Right lobe of liver (tissue), 6 donors: ENCODE measurements at regions not wholly inside any gene's neighbourhood (a gene's known extent, or its start where the extent isn't known, plus 50 kb on each side); places are given as distances from the start of the nearest gene placed in this dataset.
A peak's percentile ranks its signal among the peaks of the same experiment; 100 is the strongest.

Experiments used
- ATAC-seq, 4 donors: fragments of 200-7000 bp; cut with Tn5 transposase; one replicate each; pipeline ENCODE4 v1.9.1; 2020; ENCODE audit warnings: mild to moderate bottlenecking in 4 of 4, moderate library complexity in 4 of 4
- DNase-seq, 3 donors: peaks; one replicate each; pipeline ENCODE4 v3.0.0-alpha.2; 2020
- H3K27ac ChIP-seq, 3 donors: fragments of 200-600 bp; one replicate each; pipeline ENCODE4 v1.8.0; 2022
- H3K27me3 ChIP-seq, 2 donors: fragments of 200-600 bp; one replicate each; pipeline ENCODE4 v1.8.0; 2022
- H3K36me3 ChIP-seq, 4 donors: fragments of 200-600 bp; sonication (generic) in 1 of 4; one replicate each; pipeline versions ENCODE4 v1.5.1 to v1.8.0; 2017 to 2022; ENCODE audit warnings: control low read depth in 1 of 4
- H3K4me1 ChIP-seq, 4 donors: fragments of 200-600 bp; sonication (generic) in 1 of 4; one replicate each; pipeline versions ENCODE4 v1.5.1 to v1.8.0; 2017 to 2022; ENCODE audit warnings: control low read depth in 1 of 4
- H3K4me3 ChIP-seq, 3 donors: fragments of 200-600 bp; one replicate each; pipeline ENCODE4 v1.8.0; 2022
- H3K9me3 ChIP-seq, 4 donors: fragments of 200-600 bp; sonication (generic) in 1 of 4; one replicate each; pipeline versions ENCODE4 v1.5.1 to v1.8.0; 2017 to 2022; ENCODE audit warnings: control low read depth in 1 of 4
- POLR2A ChIP-seq: fragments of 450-650 bp; IDR thresholded peaks from one replicate; pipeline ENCODE4 v1.6.1; 2017; ENCODE audit warnings: antibody characterized with exemption, mild to moderate bottlenecking
- WGBS: methylation state at CpG from one replicate; pipeline ENCODE4 v1.1.6; 2018; ENCODE audit warnings: low coverage, low lambda C conversion rate; ENCODE audit not compliant: insufficient coverage; ENCODE audit errors: missing lambda C conversion rate; 5-methylcytosine and 5-hydroxymethylcytosine counted together
- intact Hi-C, 2 donors: fragments of 100-400 bp; cut with DNase I; formaldehyde crosslinking; loops; one replicate each; pipeline versions ENCODE4 v1.11.2 to v1.14.1; 2022
- TF ChIP-seq, protein P1 (sequence below), 4 donors: fragments of 200-600 bp in 3 of 4; fragments of 450-650 bp in 1 of 4; IDR thresholded peaks; one replicate each; pipeline versions ENCODE4 v1.5.1 to v1.8.0; 2016 to 2022; ENCODE audit warnings: antibody characterized with exemption in 4 of 4, mild to moderate bottlenecking in 2 of 4
- donor health status: DM: no; HTN: yes; CAD: no.
- donor health status: DM: no; HTN: no; CAD: no.
- donor health status: DM: no; HTN: no; CAD: no.
- donor health status: DM: no; HTN: yes; CAD: no.
- donor health status: DM: no; HTN: yes; CAD: no.

DNA sequence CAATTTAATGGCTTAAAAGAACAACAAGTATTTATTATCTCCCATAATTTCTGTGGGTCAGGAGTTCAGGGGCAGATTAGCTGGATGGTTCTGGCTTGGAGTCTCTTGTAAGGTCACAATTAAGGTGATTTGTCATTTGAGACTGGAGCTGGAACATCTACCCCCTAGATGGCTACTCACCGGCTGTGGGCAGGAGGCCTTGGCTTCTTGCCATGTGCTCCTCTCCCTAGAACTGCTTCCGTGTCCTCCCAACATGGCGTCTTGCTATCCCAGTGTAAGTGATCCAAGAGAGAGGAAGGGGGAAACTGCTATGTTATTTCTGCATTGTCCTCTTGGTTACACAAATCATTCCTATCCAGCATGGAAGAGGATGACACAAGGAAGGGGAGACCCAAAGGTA lies 210.2 kb upstream of the ECI2 start:
- Histone ChIP-seq H3K36me3 (no peaks in the 10 kb centered on the region), H3K27me3 (no peaks in the 10 kb centered on the region), H3K27ac (no peak overlapping the region), H3K4me1 (no peaks in the 10 kb centered on the region), H3K4me3 (no peak overlapping the region), H3K9me3 (no peaks in the 10 kb centered on the region)
- ATAC-seq (no peak), DNase-seq (no peak)
- intact Hi-C loops = no loop called here
- WGBS = 92% methylated on average over 2 of the region's 3 CpGs
- TF ChIP-seq, protein P1, sequence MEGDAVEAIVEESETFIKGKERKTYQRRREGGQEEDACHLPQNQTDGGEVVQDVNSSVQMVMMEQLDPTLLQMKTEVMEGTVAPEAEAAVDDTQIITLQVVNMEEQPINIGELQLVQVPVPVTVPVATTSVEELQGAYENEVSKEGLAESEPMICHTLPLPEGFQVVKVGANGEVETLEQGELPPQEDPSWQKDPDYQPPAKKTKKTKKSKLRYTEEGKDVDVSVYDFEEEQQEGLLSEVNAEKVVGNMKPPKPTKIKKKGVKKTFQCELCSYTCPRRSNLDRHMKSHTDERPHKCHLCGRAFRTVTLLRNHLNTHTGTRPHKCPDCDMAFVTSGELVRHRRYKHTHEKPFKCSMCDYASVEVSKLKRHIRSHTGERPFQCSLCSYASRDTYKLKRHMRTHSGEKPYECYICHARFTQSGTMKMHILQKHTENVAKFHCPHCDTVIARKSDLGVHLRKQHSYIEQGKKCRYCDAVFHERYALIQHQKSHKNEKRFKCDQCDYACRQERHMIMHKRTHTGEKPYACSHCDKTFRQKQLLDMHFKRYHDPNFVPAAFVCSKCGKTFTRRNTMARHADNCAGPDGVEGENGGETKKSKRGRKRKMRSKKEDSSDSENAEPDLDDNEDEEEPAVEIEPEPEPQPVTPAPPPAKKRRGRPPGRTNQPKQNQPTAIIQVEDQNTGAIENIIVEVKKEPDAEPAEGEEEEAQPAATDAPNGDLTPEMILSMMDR (IDR thresholded peaks at IDR 0.05) = no peak
- TF ChIP-seq POLR2A = no peak

DNA sequence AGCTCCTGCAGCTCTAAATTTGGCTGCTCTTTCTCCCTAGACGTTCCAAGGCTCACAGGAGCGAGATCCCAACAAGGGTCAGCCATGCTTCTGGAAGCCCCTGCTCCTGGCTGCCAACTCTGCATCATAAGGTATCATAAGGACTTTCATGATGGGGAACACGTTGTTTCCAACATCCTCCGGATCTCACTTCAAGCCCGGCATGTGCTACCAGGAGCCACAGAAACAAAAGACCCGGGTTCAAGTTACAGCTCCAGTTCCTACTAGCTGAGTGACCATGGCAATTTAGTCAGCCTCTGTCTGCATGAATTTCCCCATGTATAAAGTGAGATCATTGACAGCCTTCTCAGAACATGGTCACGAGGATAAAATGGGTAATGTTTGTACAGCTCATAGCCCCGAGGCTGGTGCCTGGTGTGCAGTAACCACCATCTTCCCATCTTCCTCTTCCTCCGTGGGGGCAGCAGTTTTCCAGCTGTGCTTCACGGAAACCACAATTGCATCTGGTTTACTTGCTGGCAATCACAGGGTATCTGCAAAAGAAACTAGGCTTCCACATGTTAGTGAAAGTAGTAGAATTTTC lies 209.0 kb upstream of the ECI2 start:
- no peak for DNase-seq
- H3K4me1 ChIP-seq = no peaks in the 10 kb centered on the region
- intact Hi-C loops = no loop called here
- no peak overlapping the region for H3K27ac ChIP-seq
- H3K36me3 ChIP-seq = no peaks in the 10 kb centered on the region
- TF ChIP-seq POLR2A = no peak
- TF ChIP-seq, protein P1 (IDR thresholded peaks at IDR 0.05) = no peak
- WGBS = 14% methylated on average over 3 of the region's 10 CpGs
- H3K27me3 ChIP-seq = no peaks in the 10 kb centered on the region
- ATAC-seq = peak in 1 of 4 donors; percentile 16
- no peaks in the 10 kb centered on the region for H3K9me3 ChIP-seq
- H3K4me3 ChIP-seq = no peak overlapping the region

DNA sequence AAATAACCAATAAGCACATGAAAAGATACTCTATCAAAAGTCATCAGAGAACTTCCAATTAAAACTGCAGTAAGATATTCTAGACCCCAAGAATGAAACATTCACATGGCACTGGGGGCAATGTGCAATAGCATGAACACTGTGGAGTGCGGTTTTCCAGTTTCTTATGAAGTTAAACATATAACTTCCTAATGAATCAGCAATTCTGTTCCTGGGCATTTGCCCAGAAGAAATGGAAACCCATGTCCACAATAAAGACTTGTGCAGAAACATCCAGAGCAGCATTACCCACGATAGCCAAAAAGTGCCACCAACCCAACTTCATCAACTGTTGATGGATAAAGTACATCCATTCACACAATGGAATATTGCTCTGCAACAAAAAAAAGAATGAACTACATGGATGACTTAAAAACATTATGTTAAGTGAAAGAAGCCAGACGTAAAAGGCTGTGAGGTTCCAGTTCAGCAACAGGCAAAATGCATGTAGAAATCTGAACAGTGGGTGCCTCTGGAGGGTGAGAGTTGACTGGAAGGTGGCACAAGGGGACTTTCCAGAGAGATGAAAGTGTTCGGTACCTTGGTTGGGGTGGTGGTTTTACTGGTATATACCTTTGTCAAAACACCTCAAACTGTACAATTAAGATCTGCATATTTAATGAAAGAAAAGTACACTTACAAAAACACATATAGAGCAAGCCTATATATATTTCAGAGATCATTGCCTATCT lies 207.2 kb upstream of the ECI2 start:
- H3K9me3 ChIP-seq = no peaks in the 10 kb centered on the region
- H3K4me3 ChIP-seq = no peak overlapping the region
- H3K4me1 ChIP-seq = no peaks in the 10 kb centered on the region
- ATAC-seq (no peak), DNase-seq (no peak)
- no peak for TF ChIP-seq POLR2A
- TF ChIP-seq, protein P1 (IDR thresholded peaks at IDR 0.05) = no peak
- intact Hi-C loops = no loop called here
- H3K27me3 ChIP-seq = no peaks in the 10 kb centered on the region
- 67% methylated on average over 4 of the region's 4 CpGs for WGBS
- H3K27ac ChIP-seq = no peak overlapping the region
- H3K36me3 ChIP-seq = no peaks in the 10 kb centered on the region

DNA sequence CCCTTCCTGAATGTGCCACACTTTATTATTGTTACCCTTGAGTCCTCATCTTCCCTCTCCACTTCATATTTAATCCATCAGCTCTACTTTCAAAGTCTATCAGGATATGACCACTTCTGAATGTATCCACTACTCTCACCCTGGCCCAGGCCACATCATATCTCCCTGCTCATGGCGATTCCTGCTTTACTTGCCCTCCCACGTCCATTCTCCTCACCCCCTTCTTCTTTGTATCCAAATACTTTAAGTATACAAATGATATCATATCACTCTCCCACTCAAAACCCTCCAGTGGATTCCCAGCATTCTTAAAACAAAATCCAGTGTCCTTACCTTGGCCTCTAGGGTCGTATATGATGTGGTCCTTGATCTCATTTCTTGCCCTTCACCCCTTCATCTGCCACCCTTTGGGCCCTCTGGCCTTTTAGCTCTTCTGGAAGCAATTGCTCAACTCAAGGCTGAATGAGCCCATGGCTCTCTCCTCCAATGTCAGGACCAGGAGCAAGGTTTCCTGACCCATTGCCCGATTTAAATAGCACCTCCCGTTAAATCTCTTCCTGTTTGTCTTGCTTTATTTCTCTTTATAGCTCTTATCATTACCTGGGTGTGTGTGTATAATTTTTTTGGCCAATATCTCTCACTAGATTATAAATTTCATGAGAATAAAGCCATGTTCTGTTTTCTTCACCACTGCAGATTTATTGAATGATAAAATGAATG lies 205.9 kb upstream of the ECI2 start:
- intact Hi-C loops = no loop called here
- WGBS = 40% methylated on average over 5 of the region's 5 CpGs
- ATAC-seq (no peak), DNase-seq (no peak)
- Histone ChIP-seq H3K27ac (no peak overlapping the region), H3K36me3 (no peaks in the 10 kb centered on the region), H3K4me3 (no peak overlapping the region), H3K27me3 (no peaks in the 10 kb centered on the region), H3K4me1 (no peaks in the 10 kb centered on the region), H3K9me3 (no peaks in the 10 kb centered on the region)
- TF ChIP-seq, protein P1 (IDR thresholded peaks at IDR 0.05) = no peak
- no peak for TF ChIP-seq POLR2A
